PC-3 (cell line): ENCODE measurements at regions not wholly inside any gene's neighbourhood (a gene's known extent, or its start where the extent isn't known, plus 50 kb on each side); places are given as distances from the start of the nearest gene placed in this dataset.

Experiments used
- ATAC-seq: fragments of 200-7000 bp; cut with Tn5 transposase; 2 replicates; pipeline ENCODE4 v1.9.1; 2020; ENCODE audit warnings: mild to moderate bottlenecking, moderate library complexity
- BruUV-seq: library from RNA; stranded (reverse); fragments of 400-500 nt; replicated peaks from 2 replicates; lab custom pipeline; 2021; lab: Mats Ljungman, UMichigan
- CTCF ChIA-PET: fragments of 300-600 bp; sonication (Branson Sonifier 250); formaldehyde crosslinking; loops from one replicate; lab custom pipeline; 2022; ENCODE audit warnings: antibody characterized with exemption; lab: Charles Lee
- POLR2A ChIA-PET: fragments of 300-600 bp; sonication (Branson Sonifier 250); formaldehyde crosslinking; loops from one replicate; lab custom pipeline; 2022; ENCODE audit warnings: antibody characterized with exemption; ENCODE audit not compliant: unreplicated experiment; lab: Charles Lee
- DNase-seq: peaks from one replicate; pipeline ENCODE4 v3.0.0-alpha.2; 2015
- H2AFZ ChIP-seq: fragments of 300-600 bp; sonication (generic); 2 replicates; pipeline ENCODE4 v1.6.0; 2016; ENCODE audit warnings: antibody characterized with exemption, low read length
- H3F3A ChIP-seq: fragments of 300-600 bp; sonication (generic); one replicate; pipeline ENCODE4 v1.6.0; 2017; ENCODE audit warnings: antibody characterized with exemption, low read length, control low read depth, mild to moderate bottlenecking; ENCODE audit not compliant: unreplicated experiment
- H3K27ac ChIP-seq: fragments of 300-600 bp; sonication (generic); 2 replicates; pipeline ENCODE4 v1.5.1; 2016; ENCODE audit warnings: mild to moderate bottlenecking, low read length
- H3K27me3 ChIP-seq: fragments of 300-600 bp; sonication (generic); 2 replicates; pipeline ENCODE4 v1.6.1; 2016; ENCODE audit warnings: low read length, mixed read lengths
- H3K36me3 ChIP-seq: fragments of 300-600 bp; sonication (generic); 2 replicates; pipeline ENCODE4 v1.6.1; 2016; ENCODE audit warnings: low read depth, mixed run types, low read length, mixed read lengths
- H3K4me1 ChIP-seq: fragments of 300-600 bp; sonication (generic); 2 replicates; pipeline ENCODE4 v1.5.1; 2016; ENCODE audit warnings: low read length; ENCODE audit not compliant: insufficient read depth
- H3K4me2 ChIP-seq: fragments of 300-600 bp; sonication (generic); 2 replicates; pipeline ENCODE4 v1.6.0; 2016; ENCODE audit warnings: low read length
- H3K4me3 ChIP-seq: fragments of 300-600 bp; sonication (generic); 2 replicates; pipeline ENCODE4 v1.5.1; 2016; ENCODE audit warnings: mild to moderate bottlenecking, low read length, mixed read lengths
- H3K79me2 ChIP-seq: fragments of 300-600 bp; sonication (generic); 2 replicates; pipeline ENCODE4 v1.6.1; 2017; ENCODE audit warnings: low read length, mixed read lengths
- H3K9ac ChIP-seq: fragments of 300-600 bp; sonication (generic); 2 replicates; pipeline ENCODE4 v1.6.0; 2016; ENCODE audit warnings: mild to moderate bottlenecking, low read length
- H3K9me2 ChIP-seq: fragments of 300-600 bp; sonication (generic); replicated peaks from 2 replicates; pipeline ENCODE4 v1.6.1; 2016; ENCODE audit warnings: mixed run types, low read length, mixed read lengths
- H3K9me3 ChIP-seq: fragments of 300-600 bp; sonication (generic); 2 replicates; pipeline ENCODE4 v1.6.1; 2016; ENCODE audit warnings: low read length, mixed read lengths
- H4K20me1 ChIP-seq: fragments of 300-600 bp; sonication (generic); 2 replicates; pipeline ENCODE4 v1.6.1; 2016; ENCODE audit warnings: low read length, mixed read lengths
- CTCF ChIP-seq: fragments of 300-600 bp; sonication (generic); conservative IDR thresholded peaks from 2 replicates; pipeline ENCODE4 v1.5.1; 2017; ENCODE audit warnings: antibody characterized with exemption, low read depth, mild to moderate bottlenecking, low read length
- EZH2 ChIP-seq: fragments of 300-600 bp; sonication (generic); IDR thresholded peaks from one replicate; pipeline ENCODE4 v1.6.1; 2017; ENCODE audit warnings: antibody characterized with exemption, mild to moderate bottlenecking, low read length; ENCODE audit not compliant: unreplicated experiment
- EZH2phosphoT487 ChIP-seq: fragments of 300-600 bp; sonication (generic); IDR thresholded peaks from 2 replicates; pipeline ENCODE4 v1.6.1; 2018; ENCODE audit warnings: mild to moderate bottlenecking, antibody characterized with exemption, low read length, borderline replicate concordance
- intact Hi-C: fragments of 100-400 bp; cut with micrococcal nuclease; formaldehyde crosslinking; loops from 2 replicates; pipeline ENCODE4 v1.9.0; 2023

GRCh38 chr21:16866851-16867250 is 646.0 kb upstream of the CXADR start:
- no peaks in the 10 kb centered on the region for H3K79me2 ChIP-seq
- H3F3A ChIP-seq: no peaks in the 10 kb centered on the region
- H3K36me3 ChIP-seq: no peaks in the 10 kb centered on the region
- no peak overlapping the region for H2AFZ ChIP-seq
- no peak overlapping the region for H3K27ac ChIP-seq
- H3K27me3 ChIP-seq: no peaks in the 10 kb centered on the region
- TF ChIP-seq CTCF (no peak), EZH2 (no peak), EZH2phosphoT487 (no peak)
- no peak overlapping the region for H3K4me3 ChIP-seq
- H3K9ac ChIP-seq: no peak overlapping the region
- no peak overlapping the region for H3K4me2 ChIP-seq
- DNase-seq: no peak
- no peak for ATAC-seq
- no TSS peak for BruUV-seq
- H3K4me1 ChIP-seq: no peaks in the 10 kb centered on the region
- POLR2A ChIA-PET: no interaction called here
- no peaks in the 10 kb centered on the region for H4K20me1 ChIP-seq
- intact Hi-C loops: no loop called here
- peaks cover 6% of the 10 kb centered on the region; the same call in 1 of the 2 replicates for H3K9me3 ChIP-seq
- CTCF ChIA-PET: no interaction called here
- H3K9me2 ChIP-seq: no peaks in the 10 kb centered on the region

- TF ChIP-seq CTCF: no peak
- H3K36me3 ChIP-seq: no peaks in the 10 kb centered on the region
- intact Hi-C loops: no loop called here
- H3K4me2 ChIP-seq: no peak overlapping the region
- ATAC-seq (no peak), DNase-seq (no peak)
- H3K9me3 ChIP-seq: peaks cover 10% of the 10 kb centered on the region; the same call in 1 of the 2 replicates
- no peaks in the 10 kb centered on the region for H3K27me3 ChIP-seq
- no peak overlapping the region for H3K9ac ChIP-seq
- H2AFZ ChIP-seq: no peak overlapping the region
- no peak overlapping the region for H3K27ac ChIP-seq
- CTCF ChIA-PET: no interaction called here
- POLR2A ChIA-PET: no interaction called here
- H3K4me3 ChIP-seq: no peak overlapping the region
- no peaks in the 10 kb centered on the region for H3F3A ChIP-seq
- no peaks in the 10 kb centered on the region for H3K79me2 ChIP-seq
- H3K9me2 ChIP-seq: no peaks in the 10 kb centered on the region
- H3K4me1 ChIP-seq: no peaks in the 10 kb centered on the region
- no TSS peak for BruUV-seq
- no peaks in the 10 kb centered on the region for H4K20me1 ChIP-seq
These were observed 642.7 kb upstream of the CXADR start for GRCh38 chr21:16870103-16870502.

- no peak for DNase-seq
- Histone ChIP-seq H3K27me3 (no peaks in the 10 kb centered on the region), H3K4me1 (no peaks in the 10 kb centered on the region), H3K9me2 (no peaks in the 10 kb centered on the region), H3K4me3 (no peak overlapping the region), H4K20me1 (no peaks in the 10 kb centered on the region), H3K4me2 (no peak overlapping the region), H3K9ac (no peak overlapping the region), H3K9me3 (peaks cover 19% of the 10 kb centered on the region; the same call in 1 of the 2 replicates), H2AFZ (no peak overlapping the region), H3K36me3 (no peaks in the 10 kb centered on the region), H3K27ac (no peak overlapping the region), H3F3A (no peaks in the 10 kb centered on the region), H3K79me2 (no peaks in the 10 kb centered on the region)
- no peak for ATAC-seq
- no TSS peak for BruUV-seq
- intact Hi-C loops: no loop called here
- CTCF ChIA-PET: no interaction called here
- POLR2A ChIA-PET: no interaction called here
- no peak for TF ChIP-seq EZH2
- TF ChIP-seq EZH2phosphoT487: no peak
- no peak for TF ChIP-seq CTCF
These were observed 640.2 kb upstream of the CXADR start for GRCh38 chr21:16872616-16873015.
